ENCODE measurements at regions not wholly inside any gene's neighbourhood (a gene's known extent, or its start where the extent isn't known, plus 50 kb on each side); places are given as distances from the start of the nearest gene placed in this dataset.

DNA sequence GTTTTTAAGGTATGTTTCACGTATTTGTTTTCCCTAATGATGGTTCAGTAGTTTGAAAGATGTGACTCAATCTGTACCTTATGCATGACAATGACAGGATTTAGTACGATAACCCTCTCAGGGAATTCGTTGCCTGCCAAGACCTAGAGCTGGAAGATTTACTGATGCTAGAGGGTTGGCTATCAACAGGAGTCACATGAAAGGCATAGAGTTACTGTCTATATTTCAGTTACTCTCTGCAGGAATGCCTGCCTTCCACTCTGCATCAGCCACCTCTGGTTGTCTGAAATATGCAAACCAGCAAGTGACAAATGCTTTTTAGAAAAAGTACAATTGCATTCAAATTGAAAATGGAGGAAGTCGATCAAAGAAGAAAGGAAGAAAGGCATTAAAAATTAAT is 276.3 kb upstream of the RAG2 start:
- TF ChIP-seq, protein P1, sequence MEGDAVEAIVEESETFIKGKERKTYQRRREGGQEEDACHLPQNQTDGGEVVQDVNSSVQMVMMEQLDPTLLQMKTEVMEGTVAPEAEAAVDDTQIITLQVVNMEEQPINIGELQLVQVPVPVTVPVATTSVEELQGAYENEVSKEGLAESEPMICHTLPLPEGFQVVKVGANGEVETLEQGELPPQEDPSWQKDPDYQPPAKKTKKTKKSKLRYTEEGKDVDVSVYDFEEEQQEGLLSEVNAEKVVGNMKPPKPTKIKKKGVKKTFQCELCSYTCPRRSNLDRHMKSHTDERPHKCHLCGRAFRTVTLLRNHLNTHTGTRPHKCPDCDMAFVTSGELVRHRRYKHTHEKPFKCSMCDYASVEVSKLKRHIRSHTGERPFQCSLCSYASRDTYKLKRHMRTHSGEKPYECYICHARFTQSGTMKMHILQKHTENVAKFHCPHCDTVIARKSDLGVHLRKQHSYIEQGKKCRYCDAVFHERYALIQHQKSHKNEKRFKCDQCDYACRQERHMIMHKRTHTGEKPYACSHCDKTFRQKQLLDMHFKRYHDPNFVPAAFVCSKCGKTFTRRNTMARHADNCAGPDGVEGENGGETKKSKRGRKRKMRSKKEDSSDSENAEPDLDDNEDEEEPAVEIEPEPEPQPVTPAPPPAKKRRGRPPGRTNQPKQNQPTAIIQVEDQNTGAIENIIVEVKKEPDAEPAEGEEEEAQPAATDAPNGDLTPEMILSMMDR (IDR thresholded peaks at IDR 0.05), result no peak
- TF ChIP-seq, protein P2, sequence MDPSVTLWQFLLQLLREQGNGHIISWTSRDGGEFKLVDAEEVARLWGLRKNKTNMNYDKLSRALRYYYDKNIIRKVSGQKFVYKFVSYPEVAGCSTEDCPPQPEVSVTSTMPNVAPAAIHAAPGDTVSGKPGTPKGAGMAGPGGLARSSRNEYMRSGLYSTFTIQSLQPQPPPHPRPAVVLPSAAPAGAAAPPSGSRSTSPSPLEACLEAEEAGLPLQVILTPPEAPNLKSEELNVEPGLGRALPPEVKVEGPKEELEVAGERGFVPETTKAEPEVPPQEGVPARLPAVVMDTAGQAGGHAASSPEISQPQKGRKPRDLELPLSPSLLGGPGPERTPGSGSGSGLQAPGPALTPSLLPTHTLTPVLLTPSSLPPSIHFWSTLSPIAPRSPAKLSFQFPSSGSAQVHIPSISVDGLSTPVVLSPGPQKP (IDR thresholded peaks at IDR 0.05; ENCODE audit: low read depth, low read length), result no peak
- TF ChIP-seq ZFP36 (IDR thresholded peaks at IDR 0.05; ENCODE audit: borderline replicate concordance, partially characterized antibody) (no peak), RFX5 (IDR thresholded peaks at IDR 0.05) (no peak), POLR2A (IDR thresholded peaks at IDR 0.05; ENCODE audit: low read length) (no peak), PHF8 (IDR thresholded peaks at IDR 0.05; ENCODE audit: borderline replicate concordance, low read depth) (no peak), POLR2AphosphoS2 (conservative IDR thresholded peaks at IDR 0.05; ENCODE audit: low read length) (no peak), RNF2 (IDR thresholded peaks at IDR 0.05; ENCODE audit: borderline replicate concordance, low read depth) (no peak), CEBPB (IDR thresholded peaks at IDR 0.05) (no peak), NFE2L2 (conservative IDR thresholded peaks at IDR 0.05; ENCODE audit: low read length) (no peak)
- TF ChIP-seq, protein P3, sequence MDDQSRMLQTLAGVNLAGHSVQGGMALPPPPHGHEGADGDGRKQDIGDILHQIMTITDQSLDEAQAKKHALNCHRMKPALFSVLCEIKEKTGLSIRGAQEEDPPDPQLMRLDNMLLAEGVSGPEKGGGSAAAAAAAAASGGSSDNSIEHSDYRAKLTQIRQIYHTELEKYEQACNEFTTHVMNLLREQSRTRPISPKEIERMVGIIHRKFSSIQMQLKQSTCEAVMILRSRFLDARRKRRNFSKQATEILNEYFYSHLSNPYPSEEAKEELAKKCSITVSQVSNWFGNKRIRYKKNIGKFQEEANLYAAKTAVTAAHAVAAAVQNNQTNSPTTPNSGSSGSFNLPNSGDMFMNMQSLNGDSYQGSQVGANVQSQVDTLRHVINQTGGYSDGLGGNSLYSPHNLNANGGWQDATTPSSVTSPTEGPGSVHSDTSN (IDR thresholded peaks at IDR 0.05), result no peak
- TF ChIP-seq, protein P4, sequence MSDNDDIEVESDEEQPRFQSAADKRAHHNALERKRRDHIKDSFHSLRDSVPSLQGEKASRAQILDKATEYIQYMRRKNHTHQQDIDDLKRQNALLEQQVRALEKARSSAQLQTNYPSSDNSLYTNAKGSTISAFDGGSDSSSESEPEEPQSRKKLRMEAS (IDR thresholded peaks at IDR 0.05), result no peak
